ENCODE measurements at regions not wholly inside any gene's neighbourhood (a gene's known extent, or its start where the extent isn't known, plus 50 kb on each side); places are given as distances from the start of the nearest gene placed in this dataset.

DNA sequence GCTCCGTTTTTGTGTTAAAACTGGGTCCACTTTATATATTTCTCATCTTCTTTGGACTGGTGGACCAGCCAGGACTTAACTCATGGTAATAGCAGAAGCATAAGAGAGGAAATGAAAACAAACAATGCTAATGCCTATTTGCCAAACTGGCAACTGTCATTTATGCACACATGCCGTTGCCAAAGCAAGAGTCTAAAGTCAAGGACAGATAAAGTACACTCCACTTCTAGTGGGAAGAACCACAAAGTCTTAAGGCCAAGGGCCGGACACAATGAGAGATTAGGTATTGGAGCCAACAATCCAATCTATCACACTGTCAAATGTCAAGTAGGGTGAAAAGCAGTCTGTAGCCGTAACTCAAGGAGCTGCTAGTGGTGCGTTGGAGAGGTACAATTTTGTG lies 157.7 kb downstream of the LYPLAL1 start:
- no peak overlapping the region for H3K4me3 ChIP-seq (ENCODE audit: control insufficient read depth in 2 of 3, extremely low read depth in 1 of 3, insufficient read depth in 2 of 3, low read depth in 1 of 3, low read length in 3 of 3)
- no peak overlapping the region for H3K27ac ChIP-seq (ENCODE audit: control insufficient read depth, insufficient read depth, low read length)
- no peak overlapping the region for H3K4me2 ChIP-seq (ENCODE audit: control insufficient read depth, extremely low read depth, insufficient read depth, low read depth, low read length)
- FAIRE-seq (no peak), DNase-seq (ENCODE audit: low read depth, low spot score) (no peak)
- no peak overlapping the region for H3K9ac ChIP-seq (ENCODE audit: control insufficient read depth, extremely low read depth, insufficient read depth, low read length)
- H3K9me3 ChIP-seq (ENCODE audit: control insufficient read depth, low read depth, low read length), result peaks cover 3% of the 10 kb centered on the region
- no peak overlapping the region for H2AFZ ChIP-seq (ENCODE audit: control insufficient read depth, low read length)
- H4K20me1 ChIP-seq (ENCODE audit: control insufficient read depth, extremely low read depth, insufficient read depth, low read length), result no peaks in the 10 kb centered on the region
- H3K36me3 ChIP-seq (ENCODE audit: control insufficient read depth in 2 of 2, extremely low read depth in 1 of 2, insufficient read depth in 2 of 2, low read length in 2 of 2), result no peaks in the 10 kb centered on the region
- dilution Hi-C loops (cut with MboI; ENCODE audit: extremely low pct_ligation_motif_present, low sequenced_read_pairs), result no loop called here
- TF ChIP-seq, protein P1, sequence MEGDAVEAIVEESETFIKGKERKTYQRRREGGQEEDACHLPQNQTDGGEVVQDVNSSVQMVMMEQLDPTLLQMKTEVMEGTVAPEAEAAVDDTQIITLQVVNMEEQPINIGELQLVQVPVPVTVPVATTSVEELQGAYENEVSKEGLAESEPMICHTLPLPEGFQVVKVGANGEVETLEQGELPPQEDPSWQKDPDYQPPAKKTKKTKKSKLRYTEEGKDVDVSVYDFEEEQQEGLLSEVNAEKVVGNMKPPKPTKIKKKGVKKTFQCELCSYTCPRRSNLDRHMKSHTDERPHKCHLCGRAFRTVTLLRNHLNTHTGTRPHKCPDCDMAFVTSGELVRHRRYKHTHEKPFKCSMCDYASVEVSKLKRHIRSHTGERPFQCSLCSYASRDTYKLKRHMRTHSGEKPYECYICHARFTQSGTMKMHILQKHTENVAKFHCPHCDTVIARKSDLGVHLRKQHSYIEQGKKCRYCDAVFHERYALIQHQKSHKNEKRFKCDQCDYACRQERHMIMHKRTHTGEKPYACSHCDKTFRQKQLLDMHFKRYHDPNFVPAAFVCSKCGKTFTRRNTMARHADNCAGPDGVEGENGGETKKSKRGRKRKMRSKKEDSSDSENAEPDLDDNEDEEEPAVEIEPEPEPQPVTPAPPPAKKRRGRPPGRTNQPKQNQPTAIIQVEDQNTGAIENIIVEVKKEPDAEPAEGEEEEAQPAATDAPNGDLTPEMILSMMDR (optimal IDR thresholded peaks at IDR 0.05 in 1 of 3, IDR thresholded peaks at IDR 0.05 in 1 of 3, conservative IDR thresholded peaks at IDR 0.05 in 1 of 3; ENCODE audit: extremely low read depth in 1 of 3, insufficient read depth in 2 of 3, low read length in 3 of 3), result no peak
- TF ChIP-seq EZH2 (IDR thresholded peaks at IDR 0.05; ENCODE audit: low read length), result no peak
- H3K4me1 ChIP-seq (ENCODE audit: control insufficient read depth, extremely low read depth, insufficient read depth, low read length), result no peaks in the 10 kb centered on the region
- peaks cover 62% of the 10 kb centered on the region for H3K27me3 ChIP-seq (ENCODE audit: control insufficient read depth, extremely low read depth, insufficient read depth, low read length)
- H3K9me1 ChIP-seq (ENCODE audit: control insufficient read depth, extremely low read depth, insufficient read depth, low read length), result no peaks in the 10 kb centered on the region
- H3K79me2 ChIP-seq (ENCODE audit: control insufficient read depth, insufficient read depth, low read length), result no peaks in the 10 kb centered on the region

DNA sequence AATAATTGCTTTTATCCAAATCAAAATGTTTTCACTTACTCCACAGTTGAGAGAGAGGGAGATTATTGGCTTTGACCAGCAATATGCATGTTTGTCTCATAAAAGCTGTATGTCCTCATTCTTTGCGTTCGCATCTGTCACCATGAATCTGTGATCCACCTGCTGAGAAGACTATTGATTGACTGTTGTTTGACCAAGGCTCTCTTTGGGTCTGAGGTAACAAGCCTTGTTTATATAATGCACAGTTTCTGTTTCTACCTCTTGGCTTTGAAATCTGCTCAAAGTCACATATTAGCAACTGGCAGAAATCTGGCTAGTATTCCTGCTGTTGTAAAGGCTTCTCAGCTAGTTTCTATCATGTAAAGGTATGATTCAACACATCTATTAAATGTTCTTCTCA lies 157.0 kb downstream of the LYPLAL1 start:
- FAIRE-seq, result no peak
- Histone ChIP-seq H3K9me1 (ENCODE audit: control insufficient read depth, extremely low read depth, insufficient read depth, low read length) (no peaks in the 10 kb centered on the region), H3K9ac (ENCODE audit: control insufficient read depth, extremely low read depth, insufficient read depth, low read length) (no peak overlapping the region), H3K27me3 (ENCODE audit: control insufficient read depth, extremely low read depth, insufficient read depth, low read length) (peaks cover 66% of the 10 kb centered on the region), H3K4me1 (ENCODE audit: control insufficient read depth, extremely low read depth, insufficient read depth, low read length) (peaks cover 3% of the 10 kb centered on the region), H3K4me2 (ENCODE audit: control insufficient read depth, extremely low read depth, insufficient read depth, low read depth, low read length) (no peak overlapping the region), H3K9me3 (ENCODE audit: control insufficient read depth, low read depth, low read length) (peaks cover 3% of the 10 kb centered on the region), H3K79me2 (ENCODE audit: control insufficient read depth, insufficient read depth, low read length) (no peaks in the 10 kb centered on the region), H3K4me3 (ENCODE audit: control insufficient read depth in 2 of 3, extremely low read depth in 1 of 3, insufficient read depth in 2 of 3, low read depth in 1 of 3, low read length in 3 of 3) (no peak overlapping the region), H3K36me3 (ENCODE audit: control insufficient read depth in 2 of 2, extremely low read depth in 1 of 2, insufficient read depth in 2 of 2, low read length in 2 of 2) (no peaks in the 10 kb centered on the region), H3K27ac (ENCODE audit: control insufficient read depth, insufficient read depth, low read length) (no peak overlapping the region), H2AFZ (ENCODE audit: control insufficient read depth, low read length) (no peak overlapping the region), H4K20me1 (ENCODE audit: control insufficient read depth, extremely low read depth, insufficient read depth, low read length) (no peaks in the 10 kb centered on the region)
- dilution Hi-C loops (cut with MboI; ENCODE audit: extremely low pct_ligation_motif_present, low sequenced_read_pairs), result no loop called here
- no peak for DNase-seq (ENCODE audit: low read depth, low spot score)
- TF ChIP-seq, protein P1 (optimal IDR thresholded peaks at IDR 0.05 in 1 of 3, IDR thresholded peaks at IDR 0.05 in 1 of 3, conservative IDR thresholded peaks at IDR 0.05 in 1 of 3; ENCODE audit: extremely low read depth in 1 of 3, insufficient read depth in 2 of 3, low read length in 3 of 3), result no peak
- TF ChIP-seq EZH2 (IDR thresholded peaks at IDR 0.05; ENCODE audit: low read length), result no peak
